ENCODE measurements at regions not wholly inside any gene's neighbourhood (a gene's known extent, or its start where the extent isn't known, plus 50 kb on each side); places are given as distances from the start of the nearest gene placed in this dataset.
"Not testable (repeated sequence)": the region's sequence is repeated elsewhere in the genome, so short reads cannot be mapped to it uniquely, and the experiment has no call there.

DNA sequence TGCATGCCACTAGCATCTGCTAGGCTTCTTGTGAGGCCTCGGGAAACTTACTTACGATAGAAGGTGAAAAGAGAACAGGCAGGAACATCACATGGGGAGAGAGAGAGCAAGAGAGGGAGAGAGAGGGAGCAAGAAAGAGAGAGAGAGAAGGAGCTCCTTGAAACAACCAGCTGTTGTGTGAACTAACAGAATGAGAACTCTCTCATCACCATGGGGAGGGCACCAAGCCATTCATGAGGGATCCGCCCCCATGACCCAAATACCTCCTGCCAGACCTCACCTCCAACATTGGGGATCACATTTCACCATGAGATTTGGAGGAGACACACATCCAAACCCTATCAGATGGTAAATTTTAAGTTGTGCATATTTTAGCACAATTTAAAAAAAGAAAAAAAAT lies 1217.2 kb downstream of the TYW1 start:
- H3K4me3 ChIP-seq (ENCODE audit: low read depth, low read length): no peak overlapping the region
- H3K27me3 ChIP-seq (ENCODE audit: control insufficient read depth, insufficient read depth, low read length): no peaks in the 10 kb centered on the region
- FAIRE-seq: no peak
- H3K36me3 ChIP-seq (ENCODE audit: control insufficient read depth, insufficient read depth, low read length): no peaks in the 10 kb centered on the region
- DNase-seq (ENCODE audit: low read depth): no peak
- TF ChIP-seq, protein P1, sequence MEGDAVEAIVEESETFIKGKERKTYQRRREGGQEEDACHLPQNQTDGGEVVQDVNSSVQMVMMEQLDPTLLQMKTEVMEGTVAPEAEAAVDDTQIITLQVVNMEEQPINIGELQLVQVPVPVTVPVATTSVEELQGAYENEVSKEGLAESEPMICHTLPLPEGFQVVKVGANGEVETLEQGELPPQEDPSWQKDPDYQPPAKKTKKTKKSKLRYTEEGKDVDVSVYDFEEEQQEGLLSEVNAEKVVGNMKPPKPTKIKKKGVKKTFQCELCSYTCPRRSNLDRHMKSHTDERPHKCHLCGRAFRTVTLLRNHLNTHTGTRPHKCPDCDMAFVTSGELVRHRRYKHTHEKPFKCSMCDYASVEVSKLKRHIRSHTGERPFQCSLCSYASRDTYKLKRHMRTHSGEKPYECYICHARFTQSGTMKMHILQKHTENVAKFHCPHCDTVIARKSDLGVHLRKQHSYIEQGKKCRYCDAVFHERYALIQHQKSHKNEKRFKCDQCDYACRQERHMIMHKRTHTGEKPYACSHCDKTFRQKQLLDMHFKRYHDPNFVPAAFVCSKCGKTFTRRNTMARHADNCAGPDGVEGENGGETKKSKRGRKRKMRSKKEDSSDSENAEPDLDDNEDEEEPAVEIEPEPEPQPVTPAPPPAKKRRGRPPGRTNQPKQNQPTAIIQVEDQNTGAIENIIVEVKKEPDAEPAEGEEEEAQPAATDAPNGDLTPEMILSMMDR (IDR thresholded peaks at IDR 0.05; ENCODE audit: insufficient read depth, low read length, severe bottlenecking): no peak

DNA sequence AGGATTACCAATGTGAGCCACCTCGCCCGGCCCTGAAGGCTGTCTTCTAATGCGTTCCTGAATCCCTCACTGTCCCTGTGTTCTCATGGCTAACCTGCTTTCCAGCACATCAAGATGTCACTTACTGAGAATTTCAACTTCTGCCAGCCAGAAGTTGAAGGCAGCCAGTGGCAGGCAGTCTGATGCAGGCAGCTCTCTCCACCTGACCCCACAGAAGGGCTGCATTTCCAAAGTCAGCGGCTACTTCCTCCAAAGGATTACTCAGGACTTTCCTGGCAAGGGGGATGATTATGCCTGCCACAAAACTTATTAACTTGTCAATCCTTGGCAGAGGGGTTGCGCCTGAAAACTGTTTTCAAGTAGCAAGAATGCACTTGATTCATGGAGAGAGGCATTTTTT lies 1219.4 kb downstream of the TYW1 start:
- no peak for FAIRE-seq

DNA sequence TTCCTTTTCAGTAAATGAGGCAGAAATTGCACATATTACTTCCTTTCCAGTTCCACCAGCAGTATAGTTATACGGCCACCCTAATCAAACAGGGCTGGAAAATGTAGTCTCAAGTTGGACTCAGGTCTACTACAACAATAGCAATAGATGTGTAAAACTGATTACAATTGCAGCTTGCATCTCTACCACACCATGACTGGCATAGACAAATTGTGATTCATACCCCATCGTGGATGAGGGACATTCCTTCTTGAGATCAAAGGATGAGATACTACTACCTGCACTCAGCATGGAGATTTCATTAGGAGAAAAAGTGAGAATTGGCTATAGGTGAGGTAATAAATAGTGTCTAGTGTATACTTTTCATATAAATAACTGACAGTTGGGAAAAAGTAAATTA lies 1220.8 kb downstream of the TYW1 start:
- TF ChIP-seq, protein P1 (IDR thresholded peaks at IDR 0.05; ENCODE audit: insufficient read depth, low read length, severe bottlenecking): no peak
- H3K27me3 ChIP-seq (ENCODE audit: control insufficient read depth, insufficient read depth, low read length): no peaks in the 10 kb centered on the region
- FAIRE-seq: no peak
- no peaks in the 10 kb centered on the region for H3K36me3 ChIP-seq (ENCODE audit: control insufficient read depth, insufficient read depth, low read length)
- no peak for DNase-seq (ENCODE audit: low read depth)
- no peak overlapping the region for H3K4me3 ChIP-seq (ENCODE audit: low read depth, low read length)

More for the DNA sequence above, 1219.4 kb downstream of the TYW1 start:
- TF ChIP-seq, protein P1 (IDR thresholded peaks at IDR 0.05; ENCODE audit: insufficient read depth, low read length, severe bottlenecking): no peak
- no peak overlapping the region for H3K4me3 ChIP-seq (ENCODE audit: low read depth, low read length)
- DNase-seq (ENCODE audit: low read depth): no peak
- H3K36me3 ChIP-seq (ENCODE audit: control insufficient read depth, insufficient read depth, low read length): no peaks in the 10 kb centered on the region
- H3K27me3 ChIP-seq (ENCODE audit: control insufficient read depth, insufficient read depth, low read length): no peaks in the 10 kb centered on the region

DNA sequence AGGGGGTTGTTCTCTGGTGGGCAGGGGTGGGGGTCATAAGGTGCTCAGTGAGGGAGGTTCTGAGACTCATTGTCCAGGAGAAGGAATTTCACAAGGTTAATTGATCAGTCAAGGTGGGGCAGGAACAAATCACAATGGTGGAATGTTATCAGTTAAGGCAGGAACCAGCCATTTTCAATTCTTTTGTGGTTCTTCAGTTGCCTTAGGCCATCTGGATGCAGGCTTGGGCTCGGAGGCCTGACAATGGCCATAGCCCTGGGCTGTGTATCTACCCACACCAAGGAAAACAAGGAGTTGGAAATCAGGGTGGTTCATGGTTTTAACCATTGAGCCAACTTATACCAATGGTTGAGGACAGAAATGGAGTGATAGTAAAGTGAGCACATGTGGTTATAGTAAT lies 1221.8 kb downstream of the TYW1 start:
- FAIRE-seq: no peak
- H3K4me3 ChIP-seq (ENCODE audit: low read depth, low read length): no peak overlapping the region

DNA sequence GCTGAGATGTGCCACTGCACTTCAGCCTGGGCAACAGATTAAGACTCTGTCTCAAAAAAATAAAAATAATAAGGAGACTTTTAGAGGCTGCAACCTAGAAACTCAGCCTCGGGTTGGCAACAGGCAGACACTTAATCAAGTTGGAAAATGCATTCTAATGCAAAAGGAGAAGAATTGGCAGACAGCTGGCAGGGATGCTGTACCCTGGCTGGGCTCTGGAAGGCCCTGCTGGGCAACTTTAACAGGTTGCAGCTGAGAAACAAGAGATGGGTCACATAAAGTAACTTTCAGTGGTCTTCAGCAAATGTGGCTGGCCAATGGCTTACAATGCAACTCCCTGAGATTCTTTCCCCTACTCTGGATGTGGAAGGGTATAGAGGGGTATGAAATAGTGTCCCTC lies 1225.7 kb downstream of the TYW1 start:
- TF ChIP-seq, protein P1 (IDR thresholded peaks at IDR 0.05; ENCODE audit: insufficient read depth, low read length, severe bottlenecking): no peak
- Histone ChIP-seq H3K36me3 (ENCODE audit: control insufficient read depth, insufficient read depth, low read length) (no peaks in the 10 kb centered on the region), H3K4me3 (ENCODE audit: low read depth, low read length) (no peak overlapping the region), H3K27me3 (ENCODE audit: control insufficient read depth, insufficient read depth, low read length) (no peaks in the 10 kb centered on the region)
- FAIRE-seq (peak; percentile 32), DNase-seq (ENCODE audit: low read depth) (no peak)

More for the DNA sequence above, 1221.8 kb downstream of the TYW1 start:
- Histone ChIP-seq H3K27me3 (ENCODE audit: control insufficient read depth, insufficient read depth, low read length) (no peaks in the 10 kb centered on the region), H3K36me3 (ENCODE audit: control insufficient read depth, insufficient read depth, low read length) (no peaks in the 10 kb centered on the region)
- no peak for DNase-seq (ENCODE audit: low read depth)
- TF ChIP-seq, protein P1 (IDR thresholded peaks at IDR 0.05; ENCODE audit: insufficient read depth, low read length, severe bottlenecking): no peak

DNA sequence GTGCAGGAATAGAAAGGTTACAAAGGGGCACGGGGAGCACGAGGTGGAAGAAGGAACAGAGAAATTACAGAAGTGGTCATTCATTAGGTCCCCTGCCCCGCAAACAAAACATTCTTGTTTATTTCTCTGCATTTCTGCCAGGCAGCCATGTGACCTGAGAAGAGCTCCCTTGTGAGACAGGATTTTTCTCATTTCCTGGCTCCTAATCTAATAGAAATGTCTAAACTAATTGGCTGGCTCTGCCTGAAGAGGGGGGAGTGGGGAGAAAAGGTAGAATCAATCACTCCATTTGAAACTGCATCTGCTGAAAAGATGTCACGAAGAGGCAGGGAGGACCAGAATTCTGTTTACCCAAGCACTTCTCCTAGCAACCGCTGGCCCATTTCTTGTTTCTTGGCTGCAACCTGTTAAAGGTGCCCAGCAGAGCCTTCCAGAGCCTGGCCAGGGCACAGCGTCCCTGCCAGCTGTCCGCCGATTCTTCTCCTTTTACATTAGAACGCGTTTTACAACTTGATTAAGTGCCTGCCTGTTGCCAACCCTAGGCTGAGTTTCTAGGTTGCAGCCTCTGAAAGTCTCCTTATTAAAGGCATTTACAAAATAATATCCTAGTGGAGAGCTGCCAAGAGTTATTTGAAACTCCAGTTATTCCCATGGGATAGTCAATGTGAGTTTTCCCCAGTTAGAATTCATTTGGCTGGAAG lies 1227.6 kb downstream of the TYW1 start:
- Histone ChIP-seq H3K4me3 (ENCODE audit: low read depth, low read length) (no peak overlapping the region), H3K27me3 (ENCODE audit: control insufficient read depth, insufficient read depth, low read length) (no peaks in the 10 kb centered on the region), H3K36me3 (ENCODE audit: control insufficient read depth, insufficient read depth, low read length) (no peaks in the 10 kb centered on the region)
- no peak for DNase-seq (ENCODE audit: low read depth)
- TF ChIP-seq, protein P1 (IDR thresholded peaks at IDR 0.05; ENCODE audit: insufficient read depth, low read length, severe bottlenecking): no peak
- no peak for FAIRE-seq

DNA sequence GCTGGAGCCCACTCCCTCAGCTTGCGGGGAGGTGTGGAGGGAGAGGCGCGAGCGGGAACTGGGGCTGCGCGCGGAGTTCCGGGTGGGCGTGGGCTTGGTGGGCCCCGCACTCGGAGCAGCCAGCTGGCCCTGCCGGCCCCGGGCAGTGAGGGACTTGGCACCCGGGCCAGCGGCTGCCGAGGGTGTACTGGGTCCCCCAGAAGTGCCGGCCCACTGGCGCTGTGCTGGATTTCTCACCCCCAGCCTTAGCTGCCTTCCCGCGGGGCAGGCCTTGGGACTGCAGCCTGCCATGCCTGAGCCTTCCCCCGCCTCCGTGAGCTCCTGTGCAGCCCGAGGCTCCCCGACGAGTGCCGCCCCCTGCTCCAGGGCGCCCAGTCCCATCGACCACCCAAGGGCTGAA lies 1234.4 kb downstream of the TYW1 start:
- not testable (repeated sequence) for FAIRE-seq; DNase-seq (ENCODE audit: low read depth); H3K4me3 ChIP-seq (ENCODE audit: low read depth, low read length); H3K36me3 ChIP-seq (ENCODE audit: control insufficient read depth, insufficient read depth, low read length); H3K27me3 ChIP-seq (ENCODE audit: control insufficient read depth, insufficient read depth, low read length)
